PC-3 (cell line): ENCODE measurements at regions not wholly inside any gene's neighbourhood (a gene's known extent, or its start where the extent isn't known, plus 50 kb on each side); places are given as distances from the start of the nearest gene placed in this dataset.

Source experiments
- ATAC-seq: fragments of 200-7000 bp; cut with Tn5 transposase; 2 replicates; pipeline ENCODE4 v1.9.1; 2020; ENCODE audit warnings: mild to moderate bottlenecking, moderate library complexity
- BruUV-seq: library from RNA; stranded (reverse); fragments of 400-500 nt; replicated peaks from 2 replicates; lab custom pipeline; 2021; lab: Mats Ljungman, UMichigan
- CTCF ChIA-PET: fragments of 300-600 bp; sonication (Branson Sonifier 250); formaldehyde crosslinking; loops from one replicate; lab custom pipeline; 2022; ENCODE audit warnings: antibody characterized with exemption; lab: Charles Lee
- POLR2A ChIA-PET: fragments of 300-600 bp; sonication (Branson Sonifier 250); formaldehyde crosslinking; loops from one replicate; lab custom pipeline; 2022; ENCODE audit warnings: antibody characterized with exemption; ENCODE audit not compliant: unreplicated experiment; lab: Charles Lee
- DNase-seq: peaks from one replicate; pipeline ENCODE4 v3.0.0-alpha.2; 2015
- H2AFZ ChIP-seq: fragments of 300-600 bp; sonication (generic); 2 replicates; pipeline ENCODE4 v1.6.0; 2016; ENCODE audit warnings: antibody characterized with exemption, low read length
- H3F3A ChIP-seq: fragments of 300-600 bp; sonication (generic); one replicate; pipeline ENCODE4 v1.6.0; 2017; ENCODE audit warnings: antibody characterized with exemption, low read length, control low read depth, mild to moderate bottlenecking; ENCODE audit not compliant: unreplicated experiment
- H3K27ac ChIP-seq: fragments of 300-600 bp; sonication (generic); 2 replicates; pipeline ENCODE4 v1.5.1; 2016; ENCODE audit warnings: mild to moderate bottlenecking, low read length
- H3K27me3 ChIP-seq: fragments of 300-600 bp; sonication (generic); 2 replicates; pipeline ENCODE4 v1.6.1; 2016; ENCODE audit warnings: low read length, mixed read lengths
- H3K36me3 ChIP-seq: fragments of 300-600 bp; sonication (generic); 2 replicates; pipeline ENCODE4 v1.6.1; 2016; ENCODE audit warnings: low read depth, mixed run types, low read length, mixed read lengths
- H3K4me1 ChIP-seq: fragments of 300-600 bp; sonication (generic); 2 replicates; pipeline ENCODE4 v1.5.1; 2016; ENCODE audit warnings: low read length; ENCODE audit not compliant: insufficient read depth
- H3K4me2 ChIP-seq: fragments of 300-600 bp; sonication (generic); 2 replicates; pipeline ENCODE4 v1.6.0; 2016; ENCODE audit warnings: low read length
- H3K4me3 ChIP-seq: fragments of 300-600 bp; sonication (generic); 2 replicates; pipeline ENCODE4 v1.5.1; 2016; ENCODE audit warnings: mild to moderate bottlenecking, low read length, mixed read lengths
- H3K79me2 ChIP-seq: fragments of 300-600 bp; sonication (generic); 2 replicates; pipeline ENCODE4 v1.6.1; 2017; ENCODE audit warnings: low read length, mixed read lengths
- H3K9ac ChIP-seq: fragments of 300-600 bp; sonication (generic); 2 replicates; pipeline ENCODE4 v1.6.0; 2016; ENCODE audit warnings: mild to moderate bottlenecking, low read length
- H3K9me2 ChIP-seq: fragments of 300-600 bp; sonication (generic); replicated peaks from 2 replicates; pipeline ENCODE4 v1.6.1; 2016; ENCODE audit warnings: mixed run types, low read length, mixed read lengths
- H3K9me3 ChIP-seq: fragments of 300-600 bp; sonication (generic); 2 replicates; pipeline ENCODE4 v1.6.1; 2016; ENCODE audit warnings: low read length, mixed read lengths
- H4K20me1 ChIP-seq: fragments of 300-600 bp; sonication (generic); 2 replicates; pipeline ENCODE4 v1.6.1; 2016; ENCODE audit warnings: low read length, mixed read lengths
- CTCF ChIP-seq: fragments of 300-600 bp; sonication (generic); conservative IDR thresholded peaks from 2 replicates; pipeline ENCODE4 v1.5.1; 2017; ENCODE audit warnings: antibody characterized with exemption, low read depth, mild to moderate bottlenecking, low read length
- EZH2 ChIP-seq: fragments of 300-600 bp; sonication (generic); IDR thresholded peaks from one replicate; pipeline ENCODE4 v1.6.1; 2017; ENCODE audit warnings: antibody characterized with exemption, mild to moderate bottlenecking, low read length; ENCODE audit not compliant: unreplicated experiment
- EZH2phosphoT487 ChIP-seq: fragments of 300-600 bp; sonication (generic); IDR thresholded peaks from 2 replicates; pipeline ENCODE4 v1.6.1; 2018; ENCODE audit warnings: mild to moderate bottlenecking, antibody characterized with exemption, low read length, borderline replicate concordance
- intact Hi-C: fragments of 100-400 bp; cut with micrococcal nuclease; formaldehyde crosslinking; loops from 2 replicates; pipeline ENCODE4 v1.9.0; 2023

- no peak for ATAC-seq
- Histone ChIP-seq H3K4me3 (no peak overlapping the region), H3K27ac (no peak overlapping the region), H3F3A (no peaks in the 10 kb centered on the region), H3K4me2 (no peak overlapping the region), H3K9me3 (no peaks in the 10 kb centered on the region), H3K4me1 (no peaks in the 10 kb centered on the region), H3K9me2 (no peaks in the 10 kb centered on the region), H3K36me3 (no peaks in the 10 kb centered on the region), H2AFZ (no peak overlapping the region), H3K79me2 (no peaks in the 10 kb centered on the region), H4K20me1 (no peaks in the 10 kb centered on the region), H3K27me3 (no peaks in the 10 kb centered on the region), H3K9ac (no peak overlapping the region)
- BruUV-seq, result no TSS peak
- ChIA-PET CTCF (no interaction called here), POLR2A (no interaction called here)
- intact Hi-C loops, result no loop called here
- no peak for DNase-seq
- TF ChIP-seq CTCF (no peak), EZH2 (no peak), EZH2phosphoT487 (no peak)
Measured at GRCh38 chr1:111063595-111063994, 76.3 kb downstream of the DRAM2 start.

GRCh38 chr1:111062624-111063023, 77.3 kb downstream of the DRAM2 start:
- no peaks in the 10 kb centered on the region for H3K79me2 ChIP-seq
- ChIA-PET POLR2A (no interaction called here), CTCF (no interaction called here)
- no peaks in the 10 kb centered on the region for H3K9me3 ChIP-seq
- peak; percentile 6 for DNase-seq
- H3K27me3 ChIP-seq, result no peaks in the 10 kb centered on the region
- no TSS peak for BruUV-seq
- no peaks in the 10 kb centered on the region for H3K9me2 ChIP-seq
- H4K20me1 ChIP-seq, result no peaks in the 10 kb centered on the region
- H3K4me2 ChIP-seq, result no peak overlapping the region
- intact Hi-C loops, result no loop called here
- H3K36me3 ChIP-seq, result no peaks in the 10 kb centered on the region
- H3F3A ChIP-seq, result no peaks in the 10 kb centered on the region
- no peak overlapping the region for H2AFZ ChIP-seq
- H3K9ac ChIP-seq, result no peak overlapping the region
- ATAC-seq, result no peak
- no peak overlapping the region for H3K4me3 ChIP-seq
- no peaks in the 10 kb centered on the region for H3K4me1 ChIP-seq
- H3K27ac ChIP-seq, result no peak overlapping the region
- TF ChIP-seq EZH2 (no peak), EZH2phosphoT487 (no peak), CTCF (no peak)

- H3K4me1 ChIP-seq, result no peaks in the 10 kb centered on the region
- TF ChIP-seq CTCF (no peak), EZH2phosphoT487 (no peak), EZH2 (no peak)
- POLR2A ChIA-PET, result no interaction called here
- ATAC-seq (no peak), DNase-seq (no peak)
- H3K4me3 ChIP-seq, result no peak overlapping the region
- no peak overlapping the region for H2AFZ ChIP-seq
- BruUV-seq, result no TSS peak
- H3K9me2 ChIP-seq, result no peaks in the 10 kb centered on the region
- intact Hi-C loops, result no loop called here
- no peak overlapping the region for H3K27ac ChIP-seq
- H3K79me2 ChIP-seq, result no peaks in the 10 kb centered on the region
- H3K4me2 ChIP-seq, result no peak overlapping the region
- H3K9me3 ChIP-seq, result no peaks in the 10 kb centered on the region
- no peak overlapping the region for H3K9ac ChIP-seq
- H3K27me3 ChIP-seq, result no peaks in the 10 kb centered on the region
- H3K36me3 ChIP-seq, result no peaks in the 10 kb centered on the region
- no peaks in the 10 kb centered on the region for H4K20me1 ChIP-seq
- H3F3A ChIP-seq, result no peaks in the 10 kb centered on the region
- CTCF ChIA-PET, result no interaction called here
Measured at GRCh38 chr1:111062081-111062480, 77.8 kb downstream of the DRAM2 start.
